ENCODE measurements at regions not wholly inside any gene's neighbourhood (a gene's known extent, or its start where the extent isn't known, plus 50 kb on each side); places are given as distances from the start of the nearest gene placed in this dataset.
A peak's percentile ranks its signal among the peaks of the same experiment; 100 is the strongest.

DNA sequence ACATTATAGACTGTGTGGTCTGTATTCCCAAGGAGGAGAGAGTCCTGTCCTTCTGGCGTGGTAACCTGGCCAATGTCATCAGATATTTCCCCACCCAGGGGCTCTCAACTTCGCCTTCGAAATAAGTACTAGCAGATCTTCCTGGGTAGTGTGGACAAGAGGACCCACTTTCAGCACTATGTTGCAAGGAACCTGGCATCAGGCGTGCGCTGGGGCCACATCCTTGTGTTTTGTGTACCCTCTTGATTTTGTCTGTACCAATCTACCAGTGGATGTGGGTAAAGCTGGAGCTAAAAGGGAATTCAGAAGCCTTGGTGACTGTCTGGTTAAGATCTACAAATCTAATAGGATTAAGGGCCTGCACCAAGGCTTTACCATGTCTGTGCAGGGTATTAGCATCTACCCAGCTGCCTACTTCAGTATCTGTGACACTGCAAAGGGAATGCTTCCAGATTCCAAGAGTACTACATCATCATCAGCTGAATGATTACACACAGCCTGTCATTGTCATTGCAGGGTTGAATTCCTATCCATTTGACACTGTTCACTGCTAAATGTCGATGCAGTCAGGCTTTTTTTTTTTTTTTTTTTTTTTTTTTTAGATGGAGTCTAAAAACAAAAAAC, 148.0 kb downstream of the PRR20E start:
- WGBS: 86% methylated on average over 5 of the region's 6 CpGs
- no peaks in the 10 kb centered on the region for H3K27me3 ChIP-seq (ENCODE audit: control insufficient read depth in 1 of 2, insufficient read depth in 1 of 2, low read length in 2 of 2)
- H3K4me3 ChIP-seq (ENCODE audit: insufficient read depth in 1 of 2, low read depth in 1 of 2, low read length in 2 of 2): no peak overlapping the region
- H2BK12ac ChIP-seq (ENCODE audit: low read length in 2 of 2): no peak overlapping the region
- no peak overlapping the region for H2BK5ac ChIP-seq (ENCODE audit: low read depth, low read length, poor library complexity, severe bottlenecking)
- H2BK120ac ChIP-seq (ENCODE audit: low read depth, low read length): no peak overlapping the region
- no peak overlapping the region for H3K27ac ChIP-seq (ENCODE audit: low read length, poor library complexity, severe bottlenecking)
- H3K4me1 ChIP-seq (ENCODE audit: control insufficient read depth, insufficient read depth, low read depth, low read length): peaks cover 4% of the 10 kb centered on the region
- H3K14ac ChIP-seq (ENCODE audit: low read length in 2 of 2): no peak overlapping the region
- H3K18ac ChIP-seq (ENCODE audit: low read depth in 1 of 2, low read length in 2 of 2): no peak overlapping the region
- H2AK5ac ChIP-seq (ENCODE audit: low read length, severe bottlenecking): no peak overlapping the region
- H3K9me3 ChIP-seq (ENCODE audit: control insufficient read depth, low read length): no peaks in the 10 kb centered on the region
- no peaks in the 10 kb centered on the region for H3K36me3 ChIP-seq (ENCODE audit: control insufficient read depth in 1 of 2, insufficient read depth in 2 of 2, low read depth in 1 of 2, low read length in 2 of 2)
- peak; percentile 5 for DNase-seq
- H2AFZ ChIP-seq (ENCODE audit: low read depth, low read length): no peak overlapping the region
- H2BK15ac ChIP-seq (ENCODE audit: low read depth, poor library complexity, severe bottlenecking): no peak overlapping the region
- no peak overlapping the region for H3K4ac ChIP-seq (ENCODE audit: low read depth in 1 of 2, low read length in 2 of 2)
- H3K79me1 ChIP-seq (replicated peaks; ENCODE audit: low read length, poor library complexity, severe bottlenecking): no peaks in the 10 kb centered on the region
- H3K4me2 ChIP-seq (ENCODE audit: low read length, poor library complexity, severe bottlenecking): no peak overlapping the region
- no peak overlapping the region for H4K91ac ChIP-seq (ENCODE audit: low read length)
- H3K23ac ChIP-seq (ENCODE audit: low read length in 2 of 2): no peak overlapping the region
- no peak overlapping the region for H3K9ac ChIP-seq (ENCODE audit: low read length)
- H4K8ac ChIP-seq (ENCODE audit: low read length): no peak overlapping the region

DNA sequence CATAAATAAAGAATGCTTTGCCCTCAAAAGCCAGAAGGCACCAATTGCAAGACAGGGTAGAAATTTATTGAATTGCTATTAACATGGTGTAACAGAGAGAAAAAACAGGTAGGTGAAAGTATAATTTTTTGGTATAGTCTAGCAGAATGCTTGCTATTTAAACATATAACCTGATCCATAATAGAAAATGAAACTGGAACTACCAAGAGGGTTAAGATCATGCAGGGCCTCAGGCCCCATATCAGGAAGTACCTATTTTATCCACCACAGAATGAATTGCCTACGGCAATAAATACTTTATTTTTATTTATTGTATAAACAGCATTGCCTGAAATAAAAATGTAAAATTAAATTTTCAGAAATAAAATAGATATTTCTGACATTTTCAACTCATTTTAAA, 159.5 kb downstream of the PRR20E start:
- Histone ChIP-seq H3K9ac (ENCODE audit: low read length) (no peak overlapping the region), H2AK5ac (ENCODE audit: low read length, severe bottlenecking) (no peak overlapping the region)

DNA sequence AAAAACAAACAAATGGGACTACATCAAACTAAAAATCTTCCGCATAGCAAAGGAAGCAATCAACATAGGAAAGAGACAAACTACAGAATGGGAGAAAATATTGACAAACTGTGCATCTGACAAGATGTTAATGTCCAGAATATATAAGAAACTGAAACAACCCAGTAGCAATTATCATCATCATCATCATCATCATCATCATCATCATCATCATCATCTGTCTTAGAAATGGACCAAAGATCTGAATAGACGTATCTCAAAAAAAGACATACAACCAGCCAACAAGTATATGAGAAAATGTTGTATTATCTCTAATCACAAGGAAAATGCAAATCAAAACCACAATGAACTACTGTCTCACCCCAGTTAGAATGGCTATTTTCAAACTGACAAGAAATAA, 173.9 kb downstream of the PRR20E start:
- no peak overlapping the region for H3K18ac ChIP-seq (ENCODE audit: low read depth in 1 of 2, low read length in 2 of 2)
- H3K4ac ChIP-seq (ENCODE audit: low read depth in 1 of 2, low read length in 2 of 2): no peak overlapping the region
- H3K27ac ChIP-seq (ENCODE audit: low read length, poor library complexity, severe bottlenecking): no peak overlapping the region
- no peaks in the 10 kb centered on the region for H3K79me1 ChIP-seq (replicated peaks; ENCODE audit: low read length, poor library complexity, severe bottlenecking)
- H3K4me3 ChIP-seq (ENCODE audit: insufficient read depth in 1 of 2, low read depth in 1 of 2, low read length in 2 of 2): no peak overlapping the region
- no peak overlapping the region for H2BK120ac ChIP-seq (ENCODE audit: low read depth, low read length)
- H2AK5ac ChIP-seq (ENCODE audit: low read length, severe bottlenecking): no peak overlapping the region
- H4K91ac ChIP-seq (ENCODE audit: low read length): no peak overlapping the region
- no peaks in the 10 kb centered on the region for H3K36me3 ChIP-seq (ENCODE audit: control insufficient read depth in 1 of 2, insufficient read depth in 2 of 2, low read depth in 1 of 2, low read length in 2 of 2)
- H3K4me1 ChIP-seq (ENCODE audit: control insufficient read depth, insufficient read depth, low read depth, low read length): no peaks in the 10 kb centered on the region
- H3K14ac ChIP-seq (ENCODE audit: low read length in 2 of 2): no peak overlapping the region
- no peak overlapping the region for H3K4me2 ChIP-seq (ENCODE audit: low read length, poor library complexity, severe bottlenecking)
- no peak for DNase-seq
- no peak overlapping the region for H2AFZ ChIP-seq (ENCODE audit: low read depth, low read length)
- no peak overlapping the region for H4K8ac ChIP-seq (ENCODE audit: low read length)
- H3K27me3 ChIP-seq (ENCODE audit: control insufficient read depth in 1 of 2, insufficient read depth in 1 of 2, low read length in 2 of 2): no peaks in the 10 kb centered on the region
- H3K9ac ChIP-seq (ENCODE audit: low read length): no peak overlapping the region
- peaks cover 3% of the 10 kb centered on the region for H3K9me3 ChIP-seq (ENCODE audit: control insufficient read depth, low read length)
- no peak overlapping the region for H2BK5ac ChIP-seq (ENCODE audit: low read depth, low read length, poor library complexity, severe bottlenecking)
- H3K23ac ChIP-seq (ENCODE audit: low read length in 2 of 2): no peak overlapping the region
- no CpG with 5 or more reads among the region's 2 CpGs for WGBS
- no peak overlapping the region for H2BK15ac ChIP-seq (ENCODE audit: low read depth, poor library complexity, severe bottlenecking)
- H2BK12ac ChIP-seq (ENCODE audit: low read length in 2 of 2): no peak overlapping the region

More for the DNA sequence above, 159.5 kb downstream of the PRR20E start:
- no peak overlapping the region for H2BK5ac ChIP-seq (ENCODE audit: low read depth, low read length, poor library complexity, severe bottlenecking)
- no peak overlapping the region for H3K27ac ChIP-seq (ENCODE audit: low read length, poor library complexity, severe bottlenecking)
- no peak overlapping the region for H2BK120ac ChIP-seq (ENCODE audit: low read depth, low read length)
- H2AFZ ChIP-seq (ENCODE audit: low read depth, low read length): no peak overlapping the region
- no peak overlapping the region for H2BK15ac ChIP-seq (ENCODE audit: low read depth, poor library complexity, severe bottlenecking)
- no peak overlapping the region for H4K8ac ChIP-seq (ENCODE audit: low read length)
- no peak overlapping the region for H2BK12ac ChIP-seq (ENCODE audit: low read length in 2 of 2)
- no peak overlapping the region for H3K18ac ChIP-seq (ENCODE audit: low read depth in 1 of 2, low read length in 2 of 2)
- H3K4me2 ChIP-seq (ENCODE audit: low read length, poor library complexity, severe bottlenecking): no peak overlapping the region
- H3K4me3 ChIP-seq (ENCODE audit: insufficient read depth in 1 of 2, low read depth in 1 of 2, low read length in 2 of 2): no peak overlapping the region
- no peaks in the 10 kb centered on the region for H3K36me3 ChIP-seq (ENCODE audit: control insufficient read depth in 1 of 2, insufficient read depth in 2 of 2, low read depth in 1 of 2, low read length in 2 of 2)
- no peak overlapping the region for H3K23ac ChIP-seq (ENCODE audit: low read length in 2 of 2)
- no peak overlapping the region for H3K4ac ChIP-seq (ENCODE audit: low read depth in 1 of 2, low read length in 2 of 2)
- no peaks in the 10 kb centered on the region for H3K79me1 ChIP-seq (replicated peaks; ENCODE audit: low read length, poor library complexity, severe bottlenecking)
- no peak overlapping the region for H3K14ac ChIP-seq (ENCODE audit: low read length in 2 of 2)
- no peaks in the 10 kb centered on the region for H3K27me3 ChIP-seq (ENCODE audit: control insufficient read depth in 1 of 2, insufficient read depth in 1 of 2, low read length in 2 of 2)
- DNase-seq: no peak
- no peaks in the 10 kb centered on the region for H3K4me1 ChIP-seq (ENCODE audit: control insufficient read depth, insufficient read depth, low read depth, low read length)
- H4K91ac ChIP-seq (ENCODE audit: low read length): no peak overlapping the region
- WGBS: no CpG with 5 or more reads among the region's 1 CpG
- no peaks in the 10 kb centered on the region for H3K9me3 ChIP-seq (ENCODE audit: control insufficient read depth, low read length)

DNA sequence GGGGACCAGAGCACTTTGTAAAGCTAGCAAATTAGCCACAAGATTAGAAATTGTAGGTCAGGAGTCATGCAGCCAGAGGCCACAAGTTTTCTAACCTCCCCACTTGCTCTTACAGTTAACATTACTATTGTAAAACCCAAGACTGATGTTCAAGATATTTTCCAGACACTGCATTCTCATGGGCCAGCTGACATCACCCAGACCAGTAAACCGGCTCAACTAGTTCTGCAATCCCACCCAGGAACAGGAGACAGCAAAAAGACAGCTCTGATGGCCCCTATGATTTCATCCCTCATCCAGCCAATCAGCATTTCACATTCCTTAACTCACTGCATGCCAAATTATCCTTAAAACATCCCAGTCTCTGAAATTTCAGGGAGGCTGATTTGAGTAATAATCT, 178.5 kb downstream of the PRR20E start:
- no peak overlapping the region for H2BK120ac ChIP-seq (ENCODE audit: low read depth, low read length)
- H3K4me2 ChIP-seq (ENCODE audit: low read length, poor library complexity, severe bottlenecking): no peak overlapping the region
- no peaks in the 10 kb centered on the region for H3K79me1 ChIP-seq (replicated peaks; ENCODE audit: low read length, poor library complexity, severe bottlenecking)
- DNase-seq: no peak
- no peak overlapping the region for H3K23ac ChIP-seq (ENCODE audit: low read length in 2 of 2)
- H3K4ac ChIP-seq (ENCODE audit: low read depth in 1 of 2, low read length in 2 of 2): no peak overlapping the region
- H3K9me3 ChIP-seq (ENCODE audit: control insufficient read depth, low read length): peaks cover 7% of the 10 kb centered on the region
- H3K4me3 ChIP-seq (ENCODE audit: insufficient read depth in 1 of 2, low read depth in 1 of 2, low read length in 2 of 2): no peak overlapping the region
- H4K91ac ChIP-seq (ENCODE audit: low read length): no peak overlapping the region
- H2BK5ac ChIP-seq (ENCODE audit: low read depth, low read length, poor library complexity, severe bottlenecking): no peak overlapping the region
- H3K27me3 ChIP-seq (ENCODE audit: control insufficient read depth in 1 of 2, insufficient read depth in 1 of 2, low read length in 2 of 2): no peaks in the 10 kb centered on the region
- no peak overlapping the region for H3K9ac ChIP-seq (ENCODE audit: low read length)
- no peak overlapping the region for H3K18ac ChIP-seq (ENCODE audit: low read depth in 1 of 2, low read length in 2 of 2)
- no peak overlapping the region for H3K27ac ChIP-seq (ENCODE audit: low read length, poor library complexity, severe bottlenecking)
- H3K14ac ChIP-seq (ENCODE audit: low read length in 2 of 2): no peak overlapping the region
- H3K36me3 ChIP-seq (ENCODE audit: control insufficient read depth in 1 of 2, insufficient read depth in 2 of 2, low read depth in 1 of 2, low read length in 2 of 2): no peaks in the 10 kb centered on the region
- WGBS: 54% methylated on average over 1 of the region's 1 CpG
- H2AFZ ChIP-seq (ENCODE audit: low read depth, low read length): no peak overlapping the region
- H2BK15ac ChIP-seq (ENCODE audit: low read depth, poor library complexity, severe bottlenecking): no peak overlapping the region
- H4K8ac ChIP-seq (ENCODE audit: low read length): no peak overlapping the region
- H2BK12ac ChIP-seq (ENCODE audit: low read length in 2 of 2): no peak overlapping the region
- H3K4me1 ChIP-seq (ENCODE audit: control insufficient read depth, insufficient read depth, low read depth, low read length): no peaks in the 10 kb centered on the region
- H2AK5ac ChIP-seq (ENCODE audit: low read length, severe bottlenecking): no peak overlapping the region
